Esophagus muscularis mucosa (tissue), 4 donors: ENCODE measurements at regions not wholly inside any gene's neighbourhood (a gene's known extent, or its start where the extent isn't known, plus 50 kb on each side); places are given as distances from the start of the nearest gene placed in this dataset.

Source experiments
- DNase-seq: peaks from one replicate; pipeline ENCODE4 v3.0.0-alpha.2; 2017; ENCODE audit errors: extremely low spot score
- H3K27ac ChIP-seq, 4 donors: fragments of 200-600 bp; sonication (generic); replicated peaks in 1 of 4; 1 replicate in 3 of 4; 2 replicates in 1 of 4; pipeline ENCODE4 v1.5.1; 2016 to 2019; ENCODE audit warnings: mild to moderate bottlenecking in 1 of 4
- H3K27me3 ChIP-seq, 4 donors: fragments of 200-600 bp; sonication (generic); one replicate each; pipeline versions ENCODE4 v1.5.1 to v1.6.0; 2016 to 2019
- H3K36me3 ChIP-seq, 4 donors: fragments of 200-600 bp; sonication (generic); one replicate each; pipeline ENCODE4 v1.5.1; 2016 to 2019
- H3K4me1 ChIP-seq, 4 donors: fragments of 200-600 bp; sonication (generic); one replicate each; pipeline ENCODE4 v1.5.1; 2016 to 2019
- H3K4me3 ChIP-seq, 4 donors: fragments of 200-600 bp; sonication (generic); 1 replicate in 2 of 4; 2 replicates in 2 of 4; pipeline ENCODE4 v1.5.1; 2016 to 2019; ENCODE audit warnings: mild to moderate bottlenecking in 4 of 4, moderate library complexity in 1 of 4
- H3K9me3 ChIP-seq, 4 donors: fragments of 200-600 bp; sonication (generic); 1 replicate in 3 of 4; 2 replicates in 1 of 4; pipeline ENCODE4 v1.5.1; 2016 to 2019
- CTCF ChIP-seq, 3 experiments: fragments of 200-600 bp in 2 of 3; fragments of 450-650 bp in 1 of 3; sonication (generic) in 2 of 3; IDR thresholded peaks; one replicate each; pipeline ENCODE4 v1.5.1; 2017 to 2019; ENCODE audit warnings: antibody characterized with exemption in 3 of 3, mild to moderate bottlenecking in 2 of 3, moderate library complexity in 1 of 3
- EP300 ChIP-seq: sonication (generic); formaldehyde crosslinking; IDR thresholded peaks from one replicate; pipeline ENCODE4 v1.6.1; 2017; ENCODE audit warnings: antibody characterized with exemption
- POLR2A ChIP-seq: fragments of 450-650 bp; IDR thresholded peaks from one replicate; pipeline ENCODE4 v1.6.1; 2017; ENCODE audit warnings: antibody characterized with exemption, moderate library complexity, mild to moderate bottlenecking, low read depth
- POLR2AphosphoS5 ChIP-seq, 2 donors: sonication (generic); formaldehyde crosslinking; IDR thresholded peaks; one replicate each; pipeline ENCODE4 v1.6.1; 2017; ENCODE audit warnings: antibody characterized with exemption in 2 of 2
- WGBS: methylation state at CpG from one replicate; pipeline ENCODE4 v1.1.5; 2018; 5-methylcytosine and 5-hydroxymethylcytosine counted together
- intact Hi-C: fragments of 100-400 bp; cut with DNase I; formaldehyde crosslinking; loops from one replicate; pipeline ENCODE4 v1.15.1; 2023

GRCh38 chr12:124194264-124194892, 100.5 kb upstream of the RFLNA start:
- no peak overlapping the region for H3K4me3 ChIP-seq
- 94% methylated on average over 15 of the region's 15 CpGs for WGBS
- no peaks in the 10 kb centered on the region for H3K36me3 ChIP-seq
- peaks cover 0 to 2% (median under 1%) of the 10 kb centered on the region in 4 donors for H3K4me1 ChIP-seq
- peaks cover 0 to 16% (median 8%) of the 10 kb centered on the region in 4 donors for H3K9me3 ChIP-seq
- intact Hi-C loops, result no loop called here
- no peak overlapping the region for H3K27ac ChIP-seq
- H3K27me3 ChIP-seq, result no peaks in the 10 kb centered on the region
- TF ChIP-seq POLR2A, result no peak
- TF ChIP-seq EP300, result no peak
- TF ChIP-seq POLR2AphosphoS5 (IDR thresholded peaks at IDR 0.05), result no peak
- TF ChIP-seq CTCF (IDR thresholded peaks at IDR 0.05), result no peak
- no peak for DNase-seq

GRCh38 chr12:124194893-124195566, 99.9 kb upstream of the RFLNA start:
- H3K27ac ChIP-seq, result no peak overlapping the region
- no peak for DNase-seq
- peaks cover 0 to 16% (median 8%) of the 10 kb centered on the region in 4 donors for H3K9me3 ChIP-seq
- H3K27me3 ChIP-seq, result no peaks in the 10 kb centered on the region
- TF ChIP-seq CTCF (IDR thresholded peaks at IDR 0.05) (no peak), POLR2A (no peak), EP300 (no peak)
- WGBS, result 89% methylated on average over 18 of the region's 18 CpGs
- H3K4me3 ChIP-seq, result no peak overlapping the region
- H3K36me3 ChIP-seq, result no peaks in the 10 kb centered on the region
- intact Hi-C loops, result no loop called here
- no peaks in the 10 kb centered on the region for H3K4me1 ChIP-seq

- intact Hi-C loops, result no loop called here
Observed at GRCh38 chr12:124195567-124195942, 99.3 kb upstream of the RFLNA start.

GRCh38 chr12:124196236-124196635, 98.7 kb upstream of the RFLNA start:
- Histone ChIP-seq H3K4me1 (no peaks in the 10 kb centered on the region), H3K27ac (no peak overlapping the region), H3K9me3 (peaks cover 0 to 16% (median 8%) of the 10 kb centered on the region in 4 donors), H3K36me3 (no peaks in the 10 kb centered on the region), H3K4me3 (no peak overlapping the region), H3K27me3 (no peaks in the 10 kb centered on the region)
- intact Hi-C loops, result no loop called here
- DNase-seq, result no peak
- TF ChIP-seq EP300 (no peak), CTCF (IDR thresholded peaks at IDR 0.05) (no peak), POLR2AphosphoS5 (IDR thresholded peaks at IDR 0.05) (no peak), POLR2A (no peak)
- WGBS, result 92% methylated on average over 6 of the region's 7 CpGs

More at GRCh38 chr12:124195567-124195942, 99.3 kb upstream of the RFLNA start:
- no peak for TF ChIP-seq POLR2A
- TF ChIP-seq CTCF (IDR thresholded peaks at IDR 0.05), result no peak
- no peak for TF ChIP-seq EP300
- TF ChIP-seq POLR2AphosphoS5 (IDR thresholded peaks at IDR 0.05), result no peak
- peaks cover 0 to 16% (median 8%) of the 10 kb centered on the region in 4 donors for H3K9me3 ChIP-seq
- H3K4me3 ChIP-seq, result no peak overlapping the region
- DNase-seq, result no peak
- WGBS, result 73% methylated on average over 6 of the region's 6 CpGs
- no peaks in the 10 kb centered on the region for H3K36me3 ChIP-seq
- H3K27me3 ChIP-seq, result no peaks in the 10 kb centered on the region
- H3K4me1 ChIP-seq, result no peaks in the 10 kb centered on the region
- no peak overlapping the region for H3K27ac ChIP-seq
